Gastroesophageal sphincter (tissue), 2 donors: ENCODE measurements at regions not wholly inside any gene's neighbourhood (a gene's known extent, or its start where the extent isn't known, plus 50 kb on each side); places are given as distances from the start of the nearest gene placed in this dataset.

Source experiments
- POLR2A ChIP-seq, 2 donors: fragments of 450-650 bp; IDR thresholded peaks; one replicate each; pipeline ENCODE4 v1.6.1; 2017; ENCODE audit warnings: antibody characterized with exemption in 2 of 2, mild to moderate bottlenecking in 2 of 2, moderate library complexity in 1 of 2
- POLR2AphosphoS5 ChIP-seq: sonication (generic); formaldehyde crosslinking; IDR thresholded peaks from one replicate; pipeline ENCODE4 v1.6.1; 2017; ENCODE audit warnings: antibody characterized with exemption

DNA sequence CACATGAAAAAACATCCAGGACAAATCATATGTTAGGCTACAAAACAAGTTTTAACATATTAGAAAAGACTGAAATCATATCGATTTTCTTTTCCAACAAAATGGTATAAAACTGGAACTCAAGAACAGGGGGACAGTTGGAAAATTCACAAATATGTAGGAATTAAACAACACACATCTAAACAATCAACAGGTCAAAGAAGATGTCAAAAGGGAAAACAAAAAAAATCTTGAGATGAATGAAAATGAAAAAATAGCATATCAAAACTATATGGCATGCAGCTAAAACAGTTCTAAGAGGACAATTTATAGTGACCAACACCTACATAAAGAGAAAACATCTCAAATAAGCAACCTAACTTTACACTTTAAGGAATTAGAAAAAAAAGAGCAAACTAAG, 585.3 kb downstream of the UQCRFS1 start:
- TF ChIP-seq POLR2A (IDR thresholded peaks at IDR 0.05) (no peak), POLR2AphosphoS5 (no peak)
